Smooth muscle cell (in vitro differentiated cells): ENCODE measurements at regions not wholly inside any gene's neighbourhood (a gene's known extent, or its start where the extent isn't known, plus 50 kb on each side); places are given as distances from the start of the nearest gene placed in this dataset.
"Not testable (repeated sequence)": the region's sequence is repeated elsewhere in the genome, so short reads cannot be mapped to it uniquely, and the experiment has no call there.

Experiments used
- DNase-seq: peaks from one replicate; lab custom pipeline; 2025; ENCODE audit not compliant: unreplicated experiment; lab: John Stamatoyannopoulos, UW
- H2AFZ ChIP-seq: fragments of 200-600 bp; sonication (generic); 2 replicates; pipeline ENCODE4 v1.6.0; 2016; ENCODE audit warnings: antibody characterized with exemption, low read depth, mild to moderate bottlenecking
- H3F3A ChIP-seq: fragments of 200-600 bp; sonication (generic); 2 replicates; pipeline ENCODE4 v1.6.0; 2017; ENCODE audit warnings: antibody characterized with exemption, low read depth
- H3K27ac ChIP-seq: fragments of 200-600 bp; sonication (generic); 2 replicates; pipeline ENCODE4 v1.5.1; 2016; ENCODE audit warnings: low read depth, mild to moderate bottlenecking
- H3K27me3 ChIP-seq: fragments of 200-600 bp; sonication (generic); 2 replicates; pipeline ENCODE4 v1.6.1; 2016; ENCODE audit warnings: low read depth, mild to moderate bottlenecking
- H3K36me3 ChIP-seq: fragments of 200-600 bp; sonication (generic); 2 replicates; pipeline ENCODE4 v1.5.1; 2016; ENCODE audit warnings: low read depth
- H3K4me1 ChIP-seq: fragments of 200-600 bp; sonication (generic); 2 replicates; pipeline ENCODE4 v1.5.1; 2016; ENCODE audit warnings: low read depth
- H3K4me2 ChIP-seq: fragments of 200-600 bp; sonication (generic); 2 replicates; pipeline ENCODE4 v1.6.0; 2016; ENCODE audit warnings: mild to moderate bottlenecking
- H3K4me3 ChIP-seq: fragments of 200-600 bp; sonication (generic); 2 replicates; pipeline ENCODE4 v1.5.1; 2016; ENCODE audit warnings: mild to moderate bottlenecking
- H3K79me2 ChIP-seq: fragments of 200-600 bp; sonication (generic); 2 replicates; pipeline ENCODE4 v1.6.0; 2016; ENCODE audit warnings: low read depth, mild to moderate bottlenecking
- H3K9ac ChIP-seq: fragments of 200-600 bp; sonication (generic); 2 replicates; pipeline ENCODE4 v1.6.0; 2016; ENCODE audit warnings: low read depth
- H3K9me3 ChIP-seq: fragments of 200-600 bp; sonication (generic); replicated peaks from 2 replicates; pipeline ENCODE4 v1.5.1; 2016; ENCODE audit warnings: low read depth
- H4K20me1 ChIP-seq: fragments of 200-600 bp; sonication (generic); 2 replicates; pipeline ENCODE4 v1.6.0; 2016; ENCODE audit warnings: low read depth
- CTCF ChIP-seq: fragments of 200-600 bp; sonication (generic); IDR thresholded peaks from 2 replicates; pipeline ENCODE4 v1.5.1; 2017; ENCODE audit warnings: borderline replicate concordance, mild to moderate bottlenecking, antibody characterized with exemption; ENCODE audit not compliant: insufficient read depth, poor library complexity, severe bottlenecking
- WGBS: methylation state at CpG from one replicate; pipeline ENCODE4 v1.1.7; 2016; ENCODE audit warnings: low lambda C conversion rate; 5-methylcytosine and 5-hydroxymethylcytosine counted together

GRCh38 chr22:25395468-25395867 is 169.0 kb upstream of the GRK3 start:
- DNase-seq = no peak
- Histone ChIP-seq H3K27me3 (no peaks in the 10 kb centered on the region), H3F3A (no peaks in the 10 kb centered on the region), H3K36me3 (no peaks in the 10 kb centered on the region), H3K4me2 (no peak overlapping the region), H3K4me1 (no peaks in the 10 kb centered on the region), H2AFZ (no peak overlapping the region), H3K9ac (no peak overlapping the region), H3K27ac (no peak overlapping the region), H4K20me1 (peaks cover 92% of the 10 kb centered on the region), H3K9me3 (no peaks in the 10 kb centered on the region), H3K79me2 (peaks cover 21% of the 10 kb centered on the region), H3K4me3 (no peak overlapping the region)
- WGBS = 94% methylated on average over 8 of the region's 8 CpGs
- TF ChIP-seq CTCF = no peak

- no peaks in the 10 kb centered on the region for H3K9me3 ChIP-seq
- H2AFZ ChIP-seq = no peak overlapping the region
- no peaks in the 10 kb centered on the region for H3K36me3 ChIP-seq
- H3K9ac ChIP-seq = no peak overlapping the region
- no peaks in the 10 kb centered on the region for H3K27me3 ChIP-seq
- no peak overlapping the region for H3K4me2 ChIP-seq
- peaks cover 92% of the 10 kb centered on the region for H4K20me1 ChIP-seq
- H3K4me3 ChIP-seq = no peak overlapping the region
- no peak for DNase-seq
- H3K4me1 ChIP-seq = no peaks in the 10 kb centered on the region
- H3K79me2 ChIP-seq = peaks cover 23% of the 10 kb centered on the region
- 98% methylated on average over 3 of the region's 3 CpGs for WGBS
- no peak for TF ChIP-seq CTCF
- H3K27ac ChIP-seq = no peak overlapping the region
- H3F3A ChIP-seq = no peaks in the 10 kb centered on the region
Observed at GRCh38 chr22:25395915-25396314, 168.6 kb upstream of the GRK3 start.

- Histone ChIP-seq H3K4me1 (no peaks in the 10 kb centered on the region), H3K4me3 (no peak overlapping the region), H3K79me2 (peaks cover 31% of the 10 kb centered on the region), H3K9me3 (no peaks in the 10 kb centered on the region), H4K20me1 (peaks cover 92% of the 10 kb centered on the region), H2AFZ (no peak overlapping the region), H3K27me3 (no peaks in the 10 kb centered on the region), H3K27ac (no peak overlapping the region), H3K9ac (no peak overlapping the region), H3K36me3 (no peaks in the 10 kb centered on the region), H3F3A (no peaks in the 10 kb centered on the region), H3K4me2 (no peak overlapping the region)
- no peak for TF ChIP-seq CTCF
- no peak for DNase-seq
- 98% methylated on average over 10 of the region's 10 CpGs for WGBS
Observed at GRCh38 chr22:25396615-25397200, 167.8 kb upstream of the GRK3 start.

- no peak overlapping the region for H3K27ac ChIP-seq
- no peaks in the 10 kb centered on the region for H3K4me1 ChIP-seq
- H3F3A ChIP-seq = no peaks in the 10 kb centered on the region
- H3K27me3 ChIP-seq = no peaks in the 10 kb centered on the region
- H3K79me2 ChIP-seq = peaks cover 33% of the 10 kb centered on the region
- no peak for DNase-seq
- no peak overlapping the region for H3K9ac ChIP-seq
- no peak overlapping the region for H2AFZ ChIP-seq
- no peaks in the 10 kb centered on the region for H3K36me3 ChIP-seq
- H3K9me3 ChIP-seq = no peaks in the 10 kb centered on the region
- H3K4me2 ChIP-seq = no peak overlapping the region
- TF ChIP-seq CTCF = no peak
- no peak overlapping the region for H3K4me3 ChIP-seq
- peaks cover 92% of the 10 kb centered on the region for H4K20me1 ChIP-seq
- 93% methylated on average over 3 of the region's 3 CpGs for WGBS
Observed at GRCh38 chr22:25397616-25398015, 166.9 kb upstream of the GRK3 start.

GRCh38 chr22:25398591-25399062 is 165.8 kb upstream of the GRK3 start:
- WGBS = 78% methylated on average over 6 of the region's 6 CpGs
- not testable (repeated sequence) for H3K9ac ChIP-seq, H3K27ac ChIP-seq, DNase-seq, H3K4me3 ChIP-seq, H3K36me3 ChIP-seq, H2AFZ ChIP-seq, H3F3A ChIP-seq, H3K4me2 ChIP-seq, H3K9me3 ChIP-seq, H3K4me1 ChIP-seq, H3K27me3 ChIP-seq
- peaks cover 92% of the 10 kb centered on the region for H4K20me1 ChIP-seq
- H3K79me2 ChIP-seq = peaks cover 33% of the 10 kb centered on the region
